ENCODE measurements at regions not wholly inside any gene's neighbourhood (a gene's known extent, or its start where the extent isn't known, plus 50 kb on each side); places are given as distances from the start of the nearest gene placed in this dataset.
A peak's percentile ranks its signal among the peaks of the same experiment; 100 is the strongest.

DNA sequence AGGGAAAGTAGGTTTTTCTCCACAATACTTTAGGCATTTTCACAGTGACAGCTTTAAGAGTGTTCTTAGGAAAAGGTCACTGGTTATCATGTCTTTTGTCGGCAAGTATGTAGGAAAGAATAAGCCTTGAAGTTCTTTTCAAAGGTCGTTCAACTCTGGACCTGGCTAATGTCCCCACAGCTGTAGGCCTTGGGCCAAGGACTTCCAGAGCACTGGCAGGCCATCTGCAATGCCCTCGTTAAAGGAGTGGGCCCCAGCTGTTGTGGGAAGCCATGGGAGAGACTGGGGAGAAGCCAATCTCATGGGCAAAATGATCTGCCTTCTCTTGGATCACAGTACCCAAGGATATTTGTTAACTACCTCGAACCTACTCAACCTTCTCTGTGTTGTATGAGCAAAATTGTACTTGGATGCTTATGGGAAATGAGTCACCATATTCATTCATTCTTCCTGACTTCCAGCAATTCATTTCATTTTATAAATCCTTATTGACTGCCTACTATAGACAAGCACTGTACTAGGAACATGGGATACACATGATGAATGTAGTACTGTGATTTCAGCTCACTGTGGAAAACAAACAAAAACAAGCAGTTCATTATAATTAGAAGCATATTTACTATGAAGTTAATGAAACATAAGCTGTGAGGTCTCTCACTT lies 141.1 kb upstream of the KIT start:
- TF ChIP-seq CTCF (IDR thresholded peaks at IDR 0.05; ENCODE audit: insufficient read depth, low read depth, low read length, missing control alignments), result no peak
- H3K4me3 ChIP-seq (ENCODE audit: low read length), result no peak overlapping the region
- DNase-seq (ENCODE audit: low read depth), result peak; percentile 24

DNA sequence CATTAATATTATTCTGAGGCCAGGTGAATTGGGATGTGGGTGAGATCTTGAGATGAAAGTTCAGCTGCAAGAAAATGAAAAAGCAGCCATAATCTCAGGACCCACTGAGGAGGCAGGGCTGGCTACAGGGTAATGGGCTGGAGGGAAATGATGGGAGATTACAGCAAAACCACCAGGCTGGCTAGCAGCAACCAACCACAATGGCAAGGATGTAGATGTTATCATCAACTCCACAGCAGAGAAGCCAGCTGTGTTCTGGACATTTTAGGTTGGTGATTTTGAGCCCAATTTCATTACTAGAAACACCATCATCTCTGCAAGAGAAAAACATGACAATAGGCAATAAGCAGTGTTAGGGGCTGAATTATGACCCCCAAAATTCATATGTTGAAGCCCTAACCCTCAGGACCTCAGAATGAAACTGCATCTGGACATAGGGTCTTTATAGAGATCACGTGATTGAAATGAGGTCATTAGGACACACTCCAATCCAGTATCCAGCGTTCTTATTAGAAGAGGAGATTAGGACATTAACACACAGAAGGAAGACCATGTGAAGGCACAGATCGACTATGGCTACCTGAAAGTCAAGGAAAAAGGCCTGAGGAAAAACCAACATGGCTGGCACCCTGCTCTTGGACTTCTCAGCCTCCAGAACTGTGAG lies 139.8 kb upstream of the KIT start:
- no peak overlapping the region for H3K4me3 ChIP-seq (ENCODE audit: low read length)
- TF ChIP-seq CTCF (IDR thresholded peaks at IDR 0.05; ENCODE audit: insufficient read depth, low read depth, low read length, missing control alignments), result no peak

DNA sequence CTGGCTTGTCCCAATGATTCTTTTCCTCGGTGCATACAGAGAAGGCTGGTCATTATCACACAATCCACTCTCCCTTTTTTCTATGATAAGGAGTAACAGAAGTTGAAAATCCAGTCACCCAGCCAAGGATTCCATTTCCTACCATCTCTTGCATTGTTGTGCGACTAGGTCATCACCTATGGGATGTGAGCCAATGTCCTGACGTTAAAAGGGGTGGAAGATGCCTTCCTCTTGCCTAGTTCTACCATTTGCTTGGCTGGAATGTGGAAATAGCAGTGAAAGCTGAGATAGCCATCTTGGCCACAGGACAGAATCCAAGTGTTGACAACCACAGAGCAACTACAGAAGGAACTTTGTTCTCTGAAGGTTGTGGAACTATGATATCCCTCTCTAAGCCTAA lies 132.2 kb upstream of the KIT start:
- TF ChIP-seq CTCF (IDR thresholded peaks at IDR 0.05; ENCODE audit: insufficient read depth, low read depth, low read length, missing control alignments), result no peak
- H3K4me3 ChIP-seq (ENCODE audit: low read length), result no peak overlapping the region
- DNase-seq (ENCODE audit: low read depth), result peak; percentile 81

More for the DNA sequence above, 139.8 kb upstream of the KIT start:
- no peak for DNase-seq (ENCODE audit: low read depth)

DNA sequence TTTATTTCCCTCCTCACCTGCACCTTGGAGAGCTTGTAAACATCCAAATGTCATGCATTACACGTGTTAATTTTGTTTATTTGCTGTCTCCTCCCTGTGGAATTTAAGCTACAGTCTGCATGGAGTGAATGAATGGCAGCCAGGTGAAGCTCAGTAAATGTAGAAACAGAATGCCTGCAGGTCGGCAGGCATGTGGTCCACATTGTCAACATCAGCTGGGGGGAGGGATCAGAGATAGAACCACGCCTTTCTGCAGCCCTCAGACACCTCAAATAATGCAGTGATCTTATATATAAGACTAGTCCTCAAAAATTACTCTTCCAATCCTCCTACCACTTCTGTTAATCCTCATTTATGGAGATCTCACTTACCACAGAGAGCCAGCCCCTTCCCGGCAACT lies 131.2 kb upstream of the KIT start:
- no peak for TF ChIP-seq CTCF (IDR thresholded peaks at IDR 0.05; ENCODE audit: insufficient read depth, low read depth, low read length, missing control alignments)
- no peak for DNase-seq (ENCODE audit: low read depth)

GRCh38 chr4:54527532-54527931 lies 130.2 kb upstream of the KIT start:
- no peak for TF ChIP-seq CTCF (IDR thresholded peaks at IDR 0.05; ENCODE audit: insufficient read depth, low read depth, low read length, missing control alignments)
- DNase-seq (ENCODE audit: low read depth), result no peak
- H3K4me3 ChIP-seq (ENCODE audit: low read length), result no peak overlapping the region

More for the DNA sequence above, 131.2 kb upstream of the KIT start:
- no peak overlapping the region for H3K4me3 ChIP-seq (ENCODE audit: low read length)

GRCh38 chr4:54539500-54540029 lies 118.2 kb upstream of the KIT start:
- peak overlapping the region; percentile 37 for H3K4me3 ChIP-seq (ENCODE audit: low read length)

More at GRCh38 chr4:54539500-54540029, 118.2 kb upstream of the KIT start:
- no peak for TF ChIP-seq CTCF (IDR thresholded peaks at IDR 0.05; ENCODE audit: insufficient read depth, low read depth, low read length, missing control alignments)
- DNase-seq (ENCODE audit: low read depth), result peak; percentile 24

All from epithelial cell of esophagus (primary cell).